Rectal smooth muscle tissue (tissue), 1 donor: ENCODE measurements at regions not wholly inside any gene's neighbourhood (a gene's known extent, or its start where the extent isn't known, plus 50 kb on each side); places are given as distances from the start of the nearest gene placed in this dataset.

Experiments
- H3K27ac ChIP-seq: one replicate; pipeline ENCODE4 v1.7.0; 2013; ENCODE audit warnings: low read depth, low read length, inconsistent platforms
- H3K27me3 ChIP-seq: one replicate; pipeline ENCODE4 v1.7.0; 2013; ENCODE audit warnings: low read length; ENCODE audit not compliant: control insufficient read depth, insufficient read depth
- H3K36me3 ChIP-seq: one replicate; pipeline ENCODE4 v1.7.0; 2013; ENCODE audit warnings: low read length; ENCODE audit not compliant: control insufficient read depth, insufficient read depth
- H3K4me1 ChIP-seq: one replicate; pipeline ENCODE4 v1.7.0; 2013; ENCODE audit warnings: low read length; ENCODE audit not compliant: control insufficient read depth, insufficient read depth
- H3K4me3 ChIP-seq: one replicate; pipeline ENCODE4 v1.7.0; 2013; ENCODE audit warnings: low read length
- H3K9ac ChIP-seq: one replicate; pipeline ENCODE4 v1.7.0; 2013; ENCODE audit warnings: low read length

GRCh38 chr3:87810452-87811016, 248.3 kb downstream of the CGGBP1 start:
- no peak overlapping the region for H3K9ac ChIP-seq
- H3K4me1 ChIP-seq: no peaks in the 10 kb centered on the region

GRCh38 chr3:87805670-87806069, 253.1 kb downstream of the CGGBP1 start:
- H3K36me3 ChIP-seq: no peaks in the 10 kb centered on the region

More at GRCh38 chr3:87810452-87811016, 248.3 kb downstream of the CGGBP1 start:
- Histone ChIP-seq H3K36me3 (no peaks in the 10 kb centered on the region), H3K27me3 (no peaks in the 10 kb centered on the region), H3K4me3 (no peak overlapping the region), H3K27ac (no peak overlapping the region)

GRCh38 chr3:87801409-87801808, 257.4 kb downstream of the CGGBP1 start:
- no peaks in the 10 kb centered on the region for H3K27me3 ChIP-seq
- no peaks in the 10 kb centered on the region for H3K36me3 ChIP-seq
- H3K4me3 ChIP-seq: no peak overlapping the region
- H3K9ac ChIP-seq: no peak overlapping the region
- H3K4me1 ChIP-seq: no peaks in the 10 kb centered on the region
- no peak overlapping the region for H3K27ac ChIP-seq

More at GRCh38 chr3:87805670-87806069, 253.1 kb downstream of the CGGBP1 start:
- no peak overlapping the region for H3K27ac ChIP-seq
- H3K9ac ChIP-seq: no peak overlapping the region
- no peaks in the 10 kb centered on the region for H3K27me3 ChIP-seq
- H3K4me1 ChIP-seq: no peaks in the 10 kb centered on the region
- H3K4me3 ChIP-seq: no peak overlapping the region

GRCh38 chr3:87800516-87800915, 258.3 kb downstream of the CGGBP1 start:
- no peaks in the 10 kb centered on the region for H3K36me3 ChIP-seq
- no peak overlapping the region for H3K4me3 ChIP-seq
- no peaks in the 10 kb centered on the region for H3K27me3 ChIP-seq
- no peak overlapping the region for H3K27ac ChIP-seq
- no peak overlapping the region for H3K9ac ChIP-seq
- H3K4me1 ChIP-seq: no peaks in the 10 kb centered on the region

GRCh38 chr3:87798567-87798947, 260.2 kb downstream of the CGGBP1 start:
- Histone ChIP-seq H3K9ac (no peak overlapping the region), H3K4me1 (no peaks in the 10 kb centered on the region), H3K4me3 (no peak overlapping the region), H3K27ac (no peak overlapping the region), H3K27me3 (no peaks in the 10 kb centered on the region), H3K36me3 (no peaks in the 10 kb centered on the region)

GRCh38 chr3:87797872-87798566, 260.8 kb downstream of the CGGBP1 start:
- Histone ChIP-seq H3K36me3 (no peaks in the 10 kb centered on the region), H3K9ac (no peak overlapping the region), H3K27ac (no peak overlapping the region), H3K4me3 (no peak overlapping the region), H3K27me3 (no peaks in the 10 kb centered on the region), H3K4me1 (no peaks in the 10 kb centered on the region)

- Histone ChIP-seq H3K9ac (no peak overlapping the region), H3K4me3 (no peak overlapping the region), H3K27me3 (peaks cover 3% of the 10 kb centered on the region), H3K36me3 (no peaks in the 10 kb centered on the region), H3K4me1 (no peaks in the 10 kb centered on the region), H3K27ac (no peak overlapping the region)
Observed at GRCh38 chr3:87796843-87797185, 262.0 kb downstream of the CGGBP1 start.

GRCh38 chr3:87796137-87796842, 262.5 kb downstream of the CGGBP1 start:
- Histone ChIP-seq H3K27me3 (peaks cover 3% of the 10 kb centered on the region), H3K4me3 (no peak overlapping the region), H3K4me1 (no peaks in the 10 kb centered on the region), H3K27ac (no peak overlapping the region), H3K36me3 (no peaks in the 10 kb centered on the region), H3K9ac (no peak overlapping the region)

GRCh38 chr3:87795701-87796100, 263.1 kb downstream of the CGGBP1 start:
- Histone ChIP-seq H3K27ac (no peak overlapping the region), H3K9ac (no peak overlapping the region), H3K4me3 (no peak overlapping the region), H3K4me1 (no peaks in the 10 kb centered on the region), H3K36me3 (no peaks in the 10 kb centered on the region), H3K27me3 (peaks cover 3% of the 10 kb centered on the region)

- H3K36me3 ChIP-seq: no peaks in the 10 kb centered on the region
- H3K9ac ChIP-seq: no peak overlapping the region
- no peaks in the 10 kb centered on the region for H3K4me1 ChIP-seq
- peaks cover 3% of the 10 kb centered on the region for H3K27me3 ChIP-seq
- peak overlapping the region; percentile 53 for H3K4me3 ChIP-seq
- no peak overlapping the region for H3K27ac ChIP-seq
Observed at GRCh38 chr3:87793337-87793877, 265.4 kb downstream of the CGGBP1 start.

GRCh38 chr3:87792534-87793336, 266.1 kb downstream of the CGGBP1 start, which contains the start of gene HTR1F:
Gene HTR1F, plus strand, starts transcription at chr3:87792706.
- no peaks in the 10 kb centered on the region for H3K36me3 ChIP-seq
- H3K9ac ChIP-seq: no peak within 1 kb of the TSS
- H3K27me3 ChIP-seq: peaks cover 3% of the 10 kb centered on the region
- H3K4me3 ChIP-seq: peak within 1 kb of the TSS; percentile 53
- H3K27ac ChIP-seq: no peak within 1 kb of the TSS
- H3K4me1 ChIP-seq: no peaks in the 10 kb centered on the region

- Histone ChIP-seq H3K9ac (no peak overlapping the region), H3K36me3 (no peaks in the 10 kb centered on the region), H3K4me1 (no peaks in the 10 kb centered on the region), H3K4me3 (peak overlapping the region; percentile 53), H3K27ac (no peak overlapping the region), H3K27me3 (peaks cover 3% of the 10 kb centered on the region)
Observed at GRCh38 chr3:87792198-87792533, 266.6 kb downstream of the CGGBP1 start.
